ENCODE measurements at regions not wholly inside any gene's neighbourhood (a gene's known extent, or its start where the extent isn't known, plus 50 kb on each side); places are given as distances from the start of the nearest gene placed in this dataset.
A peak's percentile ranks its signal among the peaks of the same experiment; 100 is the strongest.

DNA sequence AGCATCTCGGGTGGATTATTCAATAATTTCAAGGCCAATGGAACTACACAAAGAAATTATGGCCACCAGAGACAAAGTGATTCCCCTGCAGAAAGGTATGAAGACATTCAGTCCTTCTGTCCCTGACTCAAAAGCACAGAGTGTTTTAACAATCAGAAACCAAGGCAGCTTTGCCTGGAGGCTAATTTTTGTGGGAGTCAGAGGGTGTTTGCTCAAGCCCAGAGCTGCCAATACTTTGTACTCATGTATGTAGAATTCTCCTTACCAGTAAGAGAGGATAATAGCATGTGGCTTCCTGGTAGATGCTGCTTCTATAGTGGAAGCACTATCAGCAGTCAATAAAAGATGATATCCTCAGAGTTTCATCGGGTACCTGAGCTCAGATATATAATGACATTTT is 178.4 kb downstream of the KCNE4 start:
- no peaks in the 10 kb centered on the region for H3K36me3 ChIP-seq (ENCODE audit: control insufficient read depth, insufficient read depth, low read length)
- POLR2A ChIA-PET: no interaction called here
- CTCF ChIA-PET: interaction anchor here (1.3 kb wide), 1 partner anchor 10 kb away, joined by 3 read pairs; no protein-coding TSS in a partner anchor
- no peak overlapping the region for H3K4me3 ChIP-seq (ENCODE audit: low read depth, low read length)
- DNase-seq (ENCODE audit: low read depth): no peak
- TF ChIP-seq, protein P1, sequence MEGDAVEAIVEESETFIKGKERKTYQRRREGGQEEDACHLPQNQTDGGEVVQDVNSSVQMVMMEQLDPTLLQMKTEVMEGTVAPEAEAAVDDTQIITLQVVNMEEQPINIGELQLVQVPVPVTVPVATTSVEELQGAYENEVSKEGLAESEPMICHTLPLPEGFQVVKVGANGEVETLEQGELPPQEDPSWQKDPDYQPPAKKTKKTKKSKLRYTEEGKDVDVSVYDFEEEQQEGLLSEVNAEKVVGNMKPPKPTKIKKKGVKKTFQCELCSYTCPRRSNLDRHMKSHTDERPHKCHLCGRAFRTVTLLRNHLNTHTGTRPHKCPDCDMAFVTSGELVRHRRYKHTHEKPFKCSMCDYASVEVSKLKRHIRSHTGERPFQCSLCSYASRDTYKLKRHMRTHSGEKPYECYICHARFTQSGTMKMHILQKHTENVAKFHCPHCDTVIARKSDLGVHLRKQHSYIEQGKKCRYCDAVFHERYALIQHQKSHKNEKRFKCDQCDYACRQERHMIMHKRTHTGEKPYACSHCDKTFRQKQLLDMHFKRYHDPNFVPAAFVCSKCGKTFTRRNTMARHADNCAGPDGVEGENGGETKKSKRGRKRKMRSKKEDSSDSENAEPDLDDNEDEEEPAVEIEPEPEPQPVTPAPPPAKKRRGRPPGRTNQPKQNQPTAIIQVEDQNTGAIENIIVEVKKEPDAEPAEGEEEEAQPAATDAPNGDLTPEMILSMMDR (IDR thresholded peaks at IDR 0.05; ENCODE audit: insufficient read depth, low read depth, low read length): no peak
- H3K27me3 ChIP-seq (ENCODE audit: control insufficient read depth, insufficient read depth, low read length): no peaks in the 10 kb centered on the region

DNA sequence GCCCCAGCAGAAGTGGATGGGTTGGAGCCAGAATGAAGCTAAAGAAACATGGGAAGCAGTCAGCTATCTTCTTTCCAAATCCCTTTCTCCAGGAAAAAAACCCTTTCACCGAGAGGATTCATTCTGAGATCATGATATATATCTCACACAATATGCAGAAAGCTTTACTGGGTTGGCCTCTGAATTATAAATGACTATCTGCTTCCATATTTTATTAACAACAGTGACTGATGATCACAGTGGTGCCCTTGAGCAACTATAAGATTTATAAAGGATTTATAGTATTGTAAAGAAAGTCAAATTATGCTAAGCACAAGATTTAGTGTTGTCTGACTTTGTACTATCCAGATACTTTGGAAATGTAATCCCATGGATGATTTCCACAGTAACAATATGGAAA is 180.3 kb downstream of the KCNE4 start:
- POLR2A ChIA-PET: no interaction called here
- CTCF ChIA-PET: no interaction called here
- H3K27me3 ChIP-seq (ENCODE audit: control insufficient read depth, insufficient read depth, low read length): no peaks in the 10 kb centered on the region
- no peak for DNase-seq (ENCODE audit: low read depth)
- H3K36me3 ChIP-seq (ENCODE audit: control insufficient read depth, insufficient read depth, low read length): no peaks in the 10 kb centered on the region
- H3K4me3 ChIP-seq (ENCODE audit: low read depth, low read length): no peak overlapping the region
- TF ChIP-seq, protein P1 (IDR thresholded peaks at IDR 0.05; ENCODE audit: insufficient read depth, low read depth, low read length): no peak

DNA sequence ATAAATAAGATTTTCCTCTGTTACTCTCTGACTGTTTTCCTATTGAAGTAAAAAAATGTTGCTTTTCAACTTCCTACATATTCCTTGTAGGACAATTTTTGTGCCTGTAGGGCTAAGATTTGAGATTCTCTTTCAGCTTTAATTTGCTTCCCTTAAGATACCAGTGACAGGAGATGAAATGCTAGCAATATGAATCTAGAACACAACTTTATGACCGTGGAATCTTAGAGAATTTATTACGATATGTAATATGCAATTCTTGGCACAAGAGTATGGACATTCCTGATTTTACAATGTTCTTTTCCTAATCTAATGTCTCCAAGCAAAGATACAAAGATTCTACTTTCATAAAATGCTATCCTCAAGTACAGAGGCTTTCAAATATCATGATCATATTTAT is 180.9 kb downstream of the KCNE4 start:
- Histone ChIP-seq H3K36me3 (ENCODE audit: control insufficient read depth, insufficient read depth, low read length) (no peaks in the 10 kb centered on the region), H3K27me3 (ENCODE audit: control insufficient read depth, insufficient read depth, low read length) (no peaks in the 10 kb centered on the region), H3K4me3 (ENCODE audit: low read depth, low read length) (no peak overlapping the region)
- POLR2A ChIA-PET: no interaction called here
- DNase-seq (ENCODE audit: low read depth): no peak
- TF ChIP-seq, protein P1 (IDR thresholded peaks at IDR 0.05; ENCODE audit: insufficient read depth, low read depth, low read length): no peak
- CTCF ChIA-PET: no interaction called here

DNA sequence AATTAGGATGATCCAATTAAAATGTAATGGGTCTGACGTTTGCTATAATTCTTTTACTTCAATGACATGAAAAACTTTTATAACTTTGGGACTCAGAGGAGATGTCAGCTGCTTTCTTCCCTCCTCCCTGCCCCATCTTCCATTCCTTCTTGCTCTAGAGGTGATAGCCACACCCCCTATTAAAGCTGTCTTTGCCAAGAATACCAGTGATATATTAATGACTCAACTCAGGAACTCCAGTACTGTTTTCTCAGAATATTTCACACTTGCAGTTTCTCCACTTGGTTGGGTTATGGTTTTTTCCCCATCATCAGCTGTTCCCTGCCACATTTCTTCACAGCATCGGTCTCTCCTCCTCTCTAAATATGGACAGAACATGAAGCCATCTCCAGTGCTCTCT is 184.0 kb downstream of the KCNE4 start:
- DNase-seq (ENCODE audit: low read depth): peak; percentile 65
- no peak overlapping the region for H3K4me3 ChIP-seq (ENCODE audit: low read depth, low read length)
- H3K27me3 ChIP-seq (ENCODE audit: control insufficient read depth, insufficient read depth, low read length): no peaks in the 10 kb centered on the region
- CTCF ChIA-PET: interaction anchor here (0.9 to 4.2 kb wide), 3 partner anchors 11 to 264 kb away, joined by 3 to 19 read pairs (median 5); no protein-coding TSS in a partner anchor
- TF ChIP-seq, protein P1 (IDR thresholded peaks at IDR 0.05; ENCODE audit: insufficient read depth, low read depth, low read length): no peak
- POLR2A ChIA-PET: no interaction called here
- no peaks in the 10 kb centered on the region for H3K36me3 ChIP-seq (ENCODE audit: control insufficient read depth, insufficient read depth, low read length)

DNA sequence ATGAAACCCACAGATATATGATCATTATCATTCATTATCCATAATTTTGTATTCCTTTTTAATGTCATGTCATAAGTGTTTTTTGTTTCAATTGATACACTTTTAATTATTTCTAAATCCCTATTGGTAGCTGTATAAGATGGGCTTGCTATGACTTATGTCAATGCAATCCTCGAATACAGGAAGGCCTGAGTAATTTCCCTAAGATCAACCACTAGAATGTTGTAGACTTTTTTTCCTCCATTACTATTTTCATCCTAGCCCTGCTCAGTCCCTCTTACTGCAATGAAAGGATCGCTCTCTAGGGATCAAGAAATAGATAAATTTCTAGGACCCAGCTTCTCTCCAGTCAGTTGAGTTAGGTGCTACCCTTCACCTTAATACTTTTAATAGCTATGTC is 186.3 kb downstream of the KCNE4 start:
- no peaks in the 10 kb centered on the region for H3K27me3 ChIP-seq (ENCODE audit: control insufficient read depth, insufficient read depth, low read length)
- CTCF ChIA-PET: interaction anchor here (4.2 kb wide), 1 partner anchor 9 kb away, joined by 19 read pairs; no protein-coding TSS in a partner anchor
- TF ChIP-seq, protein P1 (IDR thresholded peaks at IDR 0.05; ENCODE audit: insufficient read depth, low read depth, low read length): no peak
- POLR2A ChIA-PET: no interaction called here
- DNase-seq (ENCODE audit: low read depth): no peak
- no peak overlapping the region for H3K4me3 ChIP-seq (ENCODE audit: low read depth, low read length)
- H3K36me3 ChIP-seq (ENCODE audit: control insufficient read depth, insufficient read depth, low read length): no peaks in the 10 kb centered on the region
